HCT116 (cell line): ENCODE measurements at regions not wholly inside any gene's neighbourhood (a gene's known extent, or its start where the extent isn't known, plus 50 kb on each side); places are given as distances from the start of the nearest gene placed in this dataset.

Experiments
- ATAC-seq: fragments of 200-7000 bp; cut with Tn5 transposase; 2 replicates; pipeline ENCODE4 v1.9.1; 2020; ENCODE audit warnings: mild to moderate bottlenecking, moderate library complexity
- BruUV-seq: library from RNA; stranded (reverse); fragments of 400-500 nt; replicated peaks from 2 replicates; lab custom pipeline; 2021; lab: Mats Ljungman, UMichigan
- CTCF ChIA-PET: fragments of 300-600 bp; sonication (Branson Sonifier 250); formaldehyde crosslinking; loops from one replicate; lab custom pipeline; 2021; ENCODE audit warnings: antibody characterized with exemption; lab: Charles Lee
- POLR2A ChIA-PET: fragments of 300-600, 350-600 bp; sonication (Branson Sonifier 250); formaldehyde crosslinking; loops from one replicate; lab custom pipeline; 2021; ENCODE audit warnings: antibody characterized with exemption; lab: Charles Lee
- RAD21 ChIA-PET, 2 experiments: fragments of 300-600 bp; sonication (Branson Sonifier 250); formaldehyde crosslinking; loops; one replicate each; lab custom pipeline; 2023; ENCODE audit warnings: low total read pairs in 2 of 2; ENCODE audit not compliant: uncharacterized antibody in 2 of 2, unreplicated experiment in 2 of 2, low non-redundant PET in 1 of 2; lab: Charles Lee
- DNase-seq: peaks from one replicate; pipeline ENCODE4 v3.0.0-alpha.2; 2010; ENCODE audit warnings: low read depth, low spot score
- H2AFZ ChIP-seq: fragments of 200-600 bp; shearing (Covaris generic), sonication (generic); 2 replicates; pipeline ENCODE4 v1.6.1; 2017; ENCODE audit warnings: low read depth, mixed run types, mixed read lengths, antibody characterized with exemption, low read length; ENCODE audit not compliant: poor library complexity, severe bottlenecking
- H3K27ac ChIP-seq: 2 replicates; pipeline ENCODE4 v1.5.1; 2012; ENCODE audit warnings: low read depth, low read length
- H3K27me3 ChIP-seq: fragments of 200-600 bp; sonication (generic); 2 replicates; pipeline ENCODE4 v1.6.1; 2016; ENCODE audit warnings: mixed run types, low read length, mixed read lengths; ENCODE audit not compliant: insufficient read depth
- H3K36me3 ChIP-seq, 2 experiments: fragments of 200-500 bp in 1 of 2; fragments of 200-600 bp in 1 of 2; sonication (Bioruptor generic) in 1 of 2; sonication (generic) in 1 of 2; 2 replicates each; pipeline versions ENCODE4 v1.5.1 to v1.6.1; 2014 to 2016; ENCODE audit warnings: low read length in 2 of 2, inconsistent platforms in 1 of 2, mixed read lengths in 1 of 2, mixed run types in 1 of 2; ENCODE audit not compliant: insufficient read depth in 2 of 2, control insufficient read depth in 1 of 2
- H3K4me1 ChIP-seq, 2 experiments: fragments of 200-600 bp in 1 of 2; sonication (generic) in 1 of 2; 2 replicates each; pipeline versions ENCODE4 v1.5.1 to v1.6.1; 2012 to 2017; ENCODE audit warnings: low read length in 2 of 2, inconsistent platforms in 1 of 2, mild to moderate bottlenecking in 1 of 2, mixed read lengths in 1 of 2, mixed run types in 1 of 2, moderate library complexity in 1 of 2; ENCODE audit not compliant: insufficient read depth in 2 of 2, control insufficient read depth in 1 of 2
- H3K4me2 ChIP-seq: fragments of 200-600 bp; sonication (generic); 2 replicates; pipeline ENCODE4 v1.6.1; 2017; ENCODE audit warnings: mixed run types, low read length, mixed read lengths
- H3K4me3 ChIP-seq, 2 experiments: fragments of 200-600 bp in 1 of 2; sonication (generic) in 1 of 2; replicated peaks in 1 of 2; 2 replicates each; pipeline ENCODE4 v1.5.1; 2011 to 2016; ENCODE audit warnings: low read length in 2 of 2, control low read depth in 1 of 2, low read depth in 1 of 2, mild to moderate bottlenecking in 1 of 2, mixed read lengths in 1 of 2, mixed run types in 1 of 2
- H3K79me2 ChIP-seq: fragments of 200-600 bp; sonication (generic); 2 replicates; pipeline ENCODE4 v1.6.1; 2017; ENCODE audit warnings: mild to moderate bottlenecking, mixed run types, low read length, moderate library complexity, mixed read lengths; ENCODE audit not compliant: insufficient read depth
- H3K9ac ChIP-seq: fragments of 200-600 bp; sonication (generic); 2 replicates; pipeline ENCODE4 v1.6.1; 2016; ENCODE audit warnings: low read length, mixed read lengths
- H3K9me2 ChIP-seq: fragments of 200-600 bp; sonication (generic), shearing (Covaris generic); 2 replicates; pipeline ENCODE4 v1.6.1; 2017; ENCODE audit warnings: mixed run types, mild to moderate bottlenecking, moderate library complexity; ENCODE audit not compliant: insufficient read depth
- H3K9me3 ChIP-seq, 2 experiments: fragments of 200-500 bp in 1 of 2; fragments of 200-600 bp in 1 of 2; sonication (Bioruptor generic) in 1 of 2; sonication (generic) in 1 of 2; 2 replicates each; pipeline ENCODE4 v1.6.1; 2014 to 2017; ENCODE audit warnings: low read length in 2 of 2, mixed read lengths in 2 of 2, inconsistent platforms in 1 of 2, low read depth in 1 of 2, mild to moderate bottlenecking in 1 of 2, mixed run types in 1 of 2, moderate library complexity in 1 of 2; ENCODE audit not compliant: control insufficient read depth in 1 of 2, insufficient read depth in 1 of 2
- H4K20me1 ChIP-seq: fragments of 200-600 bp; sonication (generic), shearing (Covaris generic); 2 replicates; pipeline ENCODE4 v1.6.1; 2017; ENCODE audit warnings: mixed run types, mild to moderate bottlenecking, moderate library complexity; ENCODE audit not compliant: insufficient read depth
- ATF3 ChIP-seq: IDR thresholded peaks from 2 replicates; pipeline ENCODE4 v1.6.1; 2012
- CEBPB ChIP-seq: IDR thresholded peaks from 2 replicates; pipeline ENCODE4 v1.6.1; 2012; ENCODE audit warnings: low read depth
- CTCF ChIP-seq, 3 experiments: fragments of 200-600 bp in 1 of 3; sonication (generic) in 1 of 3; IDR thresholded peaks in 2 of 3; conservative IDR thresholded peaks in 1 of 3; 2 replicates each; pipeline ENCODE4 v1.5.1; 2012 to 2017; ENCODE audit warnings: low read depth in 2 of 3, low read length in 2 of 3, antibody characterized with exemption in 1 of 3, borderline replicate concordance in 1 of 3, control low read depth in 1 of 3, mild to moderate bottlenecking in 1 of 3, mixed read lengths in 1 of 3, mixed run types in 1 of 3, moderate library complexity in 1 of 3; ENCODE audit not compliant: insufficient read depth in 1 of 3
- EGR1 ChIP-seq: IDR thresholded peaks from 2 replicates; pipeline ENCODE4 v1.6.1; 2012; ENCODE audit warnings: low read depth
- EZH2 ChIP-seq: fragments of 200-600 bp; sonication (generic); IDR thresholded peaks from 2 replicates; pipeline ENCODE4 v1.6.1; 2017; ENCODE audit warnings: antibody characterized with exemption, mixed run types
- FOSL1 ChIP-seq: IDR thresholded peaks from 2 replicates; pipeline ENCODE4 v1.6.1; 2012; ENCODE audit warnings: low read depth
- JUND ChIP-seq: IDR thresholded peaks from 2 replicates; pipeline ENCODE4 v1.6.1; 2012
- POLR2AphosphoS5 ChIP-seq: IDR thresholded peaks from 2 replicates; pipeline ENCODE4 v1.6.1; 2011; ENCODE audit warnings: mild to moderate bottlenecking, low read depth, low read length, moderate library complexity
- RAD21 ChIP-seq: IDR thresholded peaks from 2 replicates; pipeline ENCODE4 v1.6.1; 2012; ENCODE audit warnings: low read depth, mild to moderate bottlenecking
- SIN3A ChIP-seq: IDR thresholded peaks from 2 replicates; pipeline ENCODE4 v1.6.1; 2012; ENCODE audit warnings: low read depth
- SRF ChIP-seq: IDR thresholded peaks from 2 replicates; pipeline ENCODE4 v1.6.1; 2012; ENCODE audit warnings: low read depth
- TCF7L2 ChIP-seq: IDR thresholded peaks from 2 replicates; pipeline ENCODE4 v1.7.0; 2011; ENCODE audit warnings: borderline replicate concordance, inconsistent platforms; ENCODE audit not compliant: insufficient read depth, insufficient read length; ENCODE audit errors: extremely low read depth
- ZFX ChIP-seq: fragments of 450-650 bp; IDR thresholded peaks from 2 replicates; pipeline ENCODE4 v1.6.1; 2017
- ZNF274 ChIP-seq: fragments of 200-500 bp; sonication (Bioruptor generic); IDR thresholded peaks from 2 replicates; pipeline ENCODE4 v1.6.1; 2014; ENCODE audit warnings: mild to moderate bottlenecking, low read depth, low read length, inconsistent platforms
- intact Hi-C: fragments of 100-400 bp; cut with micrococcal nuclease; formaldehyde crosslinking; loops from 2 replicates; pipeline ENCODE4 v1.10.0; 2022
- TF ChIP-seq, protein P1 (sequence below): IDR thresholded peaks from 2 replicates; pipeline ENCODE4 v1.6.1; 2012; ENCODE audit warnings: low read depth

DNA sequence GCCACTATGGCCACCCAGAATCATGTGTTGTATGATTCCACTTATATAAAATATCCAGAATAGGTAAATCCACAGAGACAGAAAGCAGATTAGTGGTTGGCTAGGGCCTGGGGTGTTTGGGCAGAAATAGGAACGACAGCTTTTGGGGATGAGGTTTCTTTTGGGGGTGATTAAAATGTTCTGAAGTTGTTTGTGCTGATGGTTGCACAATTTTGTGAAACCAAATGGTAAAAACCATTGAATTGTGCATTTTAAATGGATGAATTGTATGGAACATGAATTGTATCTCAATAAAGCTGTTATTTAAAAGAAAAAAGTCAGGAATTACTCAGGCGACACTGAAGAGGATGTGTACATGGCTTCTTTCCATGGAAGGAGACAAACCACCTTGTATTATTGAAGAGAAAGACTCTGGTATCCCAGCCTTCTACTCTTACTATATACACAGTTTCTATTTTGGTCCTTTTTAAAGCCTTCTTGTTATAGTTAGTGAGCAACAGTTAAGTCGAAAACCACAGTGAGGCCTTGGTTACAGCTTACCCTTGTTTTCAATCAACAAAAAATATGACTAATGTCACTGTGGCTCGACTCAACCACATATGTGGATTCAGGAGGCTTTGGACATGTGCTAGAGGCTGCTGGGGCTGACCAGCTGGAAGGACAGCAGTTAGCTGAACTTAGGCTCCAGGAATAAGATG lies 57.1 kb upstream of the KMT2E start:
- H3K27ac ChIP-seq: no peak overlapping the region
- no peak for DNase-seq

More for the DNA sequence above, 57.1 kb upstream of the KMT2E start:
- TF ChIP-seq JUND: no peak
- no peak for TF ChIP-seq SRF
- TF ChIP-seq SIN3A: no peak
- TF ChIP-seq RAD21: no peak
- TF ChIP-seq CEBPB: no peak
- TF ChIP-seq ATF3: no peak
- no peak for TF ChIP-seq CTCF (IDR thresholded peaks at IDR 0.05 in 2 of 3, conservative IDR thresholded peaks at IDR 0.05 in 1 of 3; ENCODE audit: borderline replicate concordance in 1 of 3, insufficient read depth in 1 of 3, low read depth in 2 of 3, low read length in 2 of 3)
- no peak for TF ChIP-seq EZH2
- no peak for TF ChIP-seq POLR2AphosphoS5
- TF ChIP-seq FOSL1: no peak
- TF ChIP-seq, protein P1, sequence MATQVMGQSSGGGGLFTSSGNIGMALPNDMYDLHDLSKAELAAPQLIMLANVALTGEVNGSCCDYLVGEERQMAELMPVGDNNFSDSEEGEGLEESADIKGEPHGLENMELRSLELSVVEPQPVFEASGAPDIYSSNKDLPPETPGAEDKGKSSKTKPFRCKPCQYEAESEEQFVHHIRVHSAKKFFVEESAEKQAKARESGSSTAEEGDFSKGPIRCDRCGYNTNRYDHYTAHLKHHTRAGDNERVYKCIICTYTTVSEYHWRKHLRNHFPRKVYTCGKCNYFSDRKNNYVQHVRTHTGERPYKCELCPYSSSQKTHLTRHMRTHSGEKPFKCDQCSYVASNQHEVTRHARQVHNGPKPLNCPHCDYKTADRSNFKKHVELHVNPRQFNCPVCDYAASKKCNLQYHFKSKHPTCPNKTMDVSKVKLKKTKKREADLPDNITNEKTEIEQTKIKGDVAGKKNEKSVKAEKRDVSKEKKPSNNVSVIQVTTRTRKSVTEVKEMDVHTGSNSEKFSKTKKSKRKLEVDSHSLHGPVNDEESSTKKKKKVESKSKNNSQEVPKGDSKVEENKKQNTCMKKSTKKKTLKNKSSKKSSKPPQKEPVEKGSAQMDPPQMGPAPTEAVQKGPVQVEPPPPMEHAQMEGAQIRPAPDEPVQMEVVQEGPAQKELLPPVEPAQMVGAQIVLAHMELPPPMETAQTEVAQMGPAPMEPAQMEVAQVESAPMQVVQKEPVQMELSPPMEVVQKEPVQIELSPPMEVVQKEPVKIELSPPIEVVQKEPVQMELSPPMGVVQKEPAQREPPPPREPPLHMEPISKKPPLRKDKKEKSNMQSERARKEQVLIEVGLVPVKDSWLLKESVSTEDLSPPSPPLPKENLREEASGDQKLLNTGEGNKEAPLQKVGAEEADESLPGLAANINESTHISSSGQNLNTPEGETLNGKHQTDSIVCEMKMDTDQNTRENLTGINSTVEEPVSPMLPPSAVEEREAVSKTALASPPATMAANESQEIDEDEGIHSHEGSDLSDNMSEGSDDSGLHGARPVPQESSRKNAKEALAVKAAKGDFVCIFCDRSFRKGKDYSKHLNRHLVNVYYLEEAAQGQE: no peak
- no peak for TF ChIP-seq ZNF274
- no peak for TF ChIP-seq ZFX
- no peak for TF ChIP-seq TCF7L2
- TF ChIP-seq EGR1: no peak
- no peaks in the 10 kb centered on the region for H3K4me1 ChIP-seq
- no peak overlapping the region for H3K9ac ChIP-seq
- no peaks in the 10 kb centered on the region for H3K9me2 ChIP-seq
- no peak for ATAC-seq
- intact Hi-C loops: no loop called here
- no peaks in the 10 kb centered on the region for H3K79me2 ChIP-seq
- no TSS peak for BruUV-seq
- no peaks in the 10 kb centered on the region for H3K27me3 ChIP-seq
- ChIA-PET POLR2A (no interaction called here), CTCF (no interaction called here), RAD21 (no interaction called here)
- H4K20me1 ChIP-seq: no peaks in the 10 kb centered on the region
- no peak overlapping the region for H3K4me2 ChIP-seq
- no peak overlapping the region for H2AFZ ChIP-seq
- H3K9me3 ChIP-seq: no peaks in the 10 kb centered on the region
- H3K4me3 ChIP-seq: no peak overlapping the region
- no peaks in the 10 kb centered on the region for H3K36me3 ChIP-seq
